Keratinocyte (primary cell): ENCODE measurements at regions not wholly inside any gene's neighbourhood (a gene's known extent, or its start where the extent isn't known, plus 50 kb on each side); places are given as distances from the start of the nearest gene placed in this dataset.

Source experiments
- DNase-seq: peaks from one replicate; pipeline ENCODE4 v3.0.0-alpha.2; 2011; ENCODE audit warnings: low read depth, missing footprints, low spot score
- FAIRE-seq: peaks from 2 replicates; lab custom pipeline; 2011; peaks lifted over from hg19 to GRCh38; lab: Jason Lieb, UNC
- H2AFZ ChIP-seq: 2 replicates; pipeline ENCODE4 v1.6.0; 2012; ENCODE audit warnings: low read length, control low read depth, inconsistent platforms; ENCODE audit not compliant: control insufficient read depth
- H3K27ac ChIP-seq: 2 replicates; pipeline ENCODE4 v1.5.1; 2011; ENCODE audit warnings: low read length; ENCODE audit not compliant: control insufficient read depth, insufficient read depth
- H3K27me3 ChIP-seq: 3 replicates; pipeline ENCODE4 v1.6.0; 2011; ENCODE audit warnings: low read length; ENCODE audit not compliant: control insufficient read depth, insufficient read depth; ENCODE audit errors: extremely low read depth
- H3K36me3 ChIP-seq, 2 experiments: 2 replicates in 1 of 2; 3 replicates in 1 of 2; pipeline ENCODE4 v1.5.1; 2011; ENCODE audit warnings: low read length in 2 of 2, mild to moderate bottlenecking in 1 of 2; ENCODE audit not compliant: control insufficient read depth in 2 of 2, insufficient read depth in 2 of 2; ENCODE audit errors: extremely low read depth in 1 of 2
- H3K4me1 ChIP-seq: 3 replicates; pipeline ENCODE4 v1.5.1; 2011; ENCODE audit warnings: low read length; ENCODE audit not compliant: control insufficient read depth, insufficient read depth; ENCODE audit errors: extremely low read depth
- H3K4me2 ChIP-seq: 3 replicates; pipeline ENCODE4 v1.6.0; 2011; ENCODE audit warnings: low read depth, low read length; ENCODE audit not compliant: control insufficient read depth, insufficient read depth; ENCODE audit errors: extremely low read depth
- H3K4me3 ChIP-seq, 3 experiments: fragments of 200-600 bp in 1 of 3; sonication (generic) in 1 of 3; 2 replicates in 2 of 3; 3 replicates in 1 of 3; pipeline ENCODE4 v1.5.1; 2011 to 2016; ENCODE audit warnings: low read length in 3 of 3, mild to moderate bottlenecking in 3 of 3, control low read depth in 2 of 3, inconsistent platforms in 1 of 3, low read depth in 1 of 3, mixed read lengths in 1 of 3, mixed run types in 1 of 3, moderate library complexity in 1 of 3; ENCODE audit not compliant: control insufficient read depth in 2 of 3, insufficient read depth in 2 of 3; ENCODE audit errors: extremely low read depth in 1 of 3
- H3K79me2 ChIP-seq: 2 replicates; pipeline ENCODE4 v1.6.0; 2012; ENCODE audit warnings: low read length; ENCODE audit not compliant: control insufficient read depth, insufficient read depth
- H3K9ac ChIP-seq: 3 replicates; pipeline ENCODE4 v1.6.0; 2011; ENCODE audit warnings: low read length; ENCODE audit not compliant: control insufficient read depth, insufficient read depth; ENCODE audit errors: extremely low read depth
- H3K9me1 ChIP-seq: 3 replicates; pipeline ENCODE4 v1.6.0; 2011; ENCODE audit warnings: low read length; ENCODE audit not compliant: control insufficient read depth, insufficient read depth; ENCODE audit errors: extremely low read depth
- H3K9me3 ChIP-seq: 2 replicates; pipeline ENCODE4 v1.5.1; 2012; ENCODE audit warnings: low read depth, low read length; ENCODE audit not compliant: control insufficient read depth
- H4K20me1 ChIP-seq: 3 replicates; pipeline ENCODE4 v1.6.0; 2011; ENCODE audit warnings: low read length; ENCODE audit not compliant: control insufficient read depth, insufficient read depth; ENCODE audit errors: extremely low read depth
- CTCF ChIP-seq, 3 experiments: IDR thresholded peaks in 1 of 3; conservative IDR thresholded peaks in 1 of 3; optimal IDR thresholded peaks in 1 of 3; 2 replicates in 2 of 3; 3 replicates in 1 of 3; pipeline versions ENCODE3 to v1.5.1; 2011; ENCODE audit warnings: low read length in 3 of 3, mild to moderate bottlenecking in 3 of 3, moderate library complexity in 2 of 3, control low read depth in 1 of 3, inconsistent platforms in 1 of 3; ENCODE audit not compliant: insufficient read depth in 2 of 3; ENCODE audit errors: extremely low read depth in 1 of 3
- EZH2 ChIP-seq: IDR thresholded peaks from one replicate; pipeline ENCODE4 v1.6.1; 2012; ENCODE audit warnings: inconsistent platforms, mild to moderate bottlenecking, low read length, moderate library complexity
- dilution Hi-C: fragments of 300-500 bp; cut with MboI; formaldehyde crosslinking; loops from one replicate; pipeline ENCODE4 v1.7.0; 2020; ENCODE audit warnings: low sequenced_read_pairs; ENCODE audit not compliant: extremely low pct_ligation_motif_present

GRCh38 chr3:64741341-64741740 lies 53.5 kb upstream of the ADAMTS9 start:
- H3K9me1 ChIP-seq: no peaks in the 10 kb centered on the region
- H3K27me3 ChIP-seq: no peaks in the 10 kb centered on the region
- H3K4me2 ChIP-seq: no peak overlapping the region
- no peak overlapping the region for H2AFZ ChIP-seq
- H4K20me1 ChIP-seq: no peaks in the 10 kb centered on the region
- H3K4me1 ChIP-seq: no peaks in the 10 kb centered on the region
- no peaks in the 10 kb centered on the region for H3K79me2 ChIP-seq
- H3K9me3 ChIP-seq: no peaks in the 10 kb centered on the region
- no peak overlapping the region for H3K9ac ChIP-seq
- DNase-seq: no peak
- dilution Hi-C loops: no loop called here
- H3K4me3 ChIP-seq: no peak overlapping the region
- no peak for FAIRE-seq
- no peak overlapping the region for H3K27ac ChIP-seq
- TF ChIP-seq EZH2 (no peak), CTCF (optimal IDR thresholded peaks at IDR 0.05 in 1 of 3, IDR thresholded peaks at IDR 0.05 in 1 of 3, conservative IDR thresholded peaks at IDR 0.05 in 1 of 3; ENCODE audit: extremely low read depth in 1 of 3, insufficient read depth in 2 of 3, low read length in 3 of 3) (no peak)
- no peaks in the 10 kb centered on the region for H3K36me3 ChIP-seq

GRCh38 chr3:64739971-64740631 lies 52.3 kb upstream of the ADAMTS9 start:
- no peaks in the 10 kb centered on the region for H3K9me1 ChIP-seq
- no peaks in the 10 kb centered on the region for H3K4me1 ChIP-seq
- H3K4me3 ChIP-seq: no peak overlapping the region
- H3K4me2 ChIP-seq: no peak overlapping the region
- no peaks in the 10 kb centered on the region for H3K27me3 ChIP-seq
- no peak overlapping the region for H2AFZ ChIP-seq
- TF ChIP-seq CTCF (optimal IDR thresholded peaks at IDR 0.05 in 1 of 3, IDR thresholded peaks at IDR 0.05 in 1 of 3, conservative IDR thresholded peaks at IDR 0.05 in 1 of 3; ENCODE audit: extremely low read depth in 1 of 3, insufficient read depth in 2 of 3, low read length in 3 of 3) (no peak), EZH2 (no peak)
- H3K36me3 ChIP-seq: no peaks in the 10 kb centered on the region
- no peak overlapping the region for H3K9ac ChIP-seq
- no peaks in the 10 kb centered on the region for H4K20me1 ChIP-seq
- H3K79me2 ChIP-seq: no peaks in the 10 kb centered on the region
- H3K27ac ChIP-seq: no peak overlapping the region
- dilution Hi-C loops: no loop called here
- DNase-seq (no peak), FAIRE-seq (no peak)
- no peaks in the 10 kb centered on the region for H3K9me3 ChIP-seq
